Right lobe of liver (tissue), 6 donors: ENCODE measurements at regions not wholly inside any gene's neighbourhood (a gene's known extent, or its start where the extent isn't known, plus 50 kb on each side); places are given as distances from the start of the nearest gene placed in this dataset.
A peak's percentile ranks its signal among the peaks of the same experiment; 100 is the strongest.

Experiments used
- ATAC-seq, 4 donors: fragments of 200-7000 bp; cut with Tn5 transposase; one replicate each; pipeline ENCODE4 v1.9.1; 2020; ENCODE audit warnings: mild to moderate bottlenecking in 4 of 4, moderate library complexity in 4 of 4
- DNase-seq, 3 donors: peaks; one replicate each; pipeline ENCODE4 v3.0.0-alpha.2; 2020
- H3K27ac ChIP-seq, 3 donors: fragments of 200-600 bp; one replicate each; pipeline ENCODE4 v1.8.0; 2022
- H3K27me3 ChIP-seq, 2 donors: fragments of 200-600 bp; one replicate each; pipeline ENCODE4 v1.8.0; 2022
- H3K36me3 ChIP-seq, 4 donors: fragments of 200-600 bp; sonication (generic) in 1 of 4; one replicate each; pipeline versions ENCODE4 v1.5.1 to v1.8.0; 2017 to 2022; ENCODE audit warnings: control low read depth in 1 of 4
- H3K4me1 ChIP-seq, 4 donors: fragments of 200-600 bp; sonication (generic) in 1 of 4; one replicate each; pipeline versions ENCODE4 v1.5.1 to v1.8.0; 2017 to 2022; ENCODE audit warnings: control low read depth in 1 of 4
- H3K4me3 ChIP-seq, 3 donors: fragments of 200-600 bp; one replicate each; pipeline ENCODE4 v1.8.0; 2022
- H3K9me3 ChIP-seq, 4 donors: fragments of 200-600 bp; sonication (generic) in 1 of 4; one replicate each; pipeline versions ENCODE4 v1.5.1 to v1.8.0; 2017 to 2022; ENCODE audit warnings: control low read depth in 1 of 4
- POLR2A ChIP-seq: fragments of 450-650 bp; IDR thresholded peaks from one replicate; pipeline ENCODE4 v1.6.1; 2017; ENCODE audit warnings: antibody characterized with exemption, mild to moderate bottlenecking
- WGBS: methylation state at CpG from one replicate; pipeline ENCODE4 v1.1.6; 2018; ENCODE audit warnings: low coverage, low lambda C conversion rate; ENCODE audit not compliant: insufficient coverage; ENCODE audit errors: missing lambda C conversion rate; 5-methylcytosine and 5-hydroxymethylcytosine counted together
- intact Hi-C, 2 donors: fragments of 100-400 bp; cut with DNase I; formaldehyde crosslinking; loops; one replicate each; pipeline versions ENCODE4 v1.11.2 to v1.14.1; 2022
- TF ChIP-seq, protein P1 (sequence below), 4 donors: fragments of 200-600 bp in 3 of 4; fragments of 450-650 bp in 1 of 4; IDR thresholded peaks; one replicate each; pipeline versions ENCODE4 v1.5.1 to v1.8.0; 2016 to 2022; ENCODE audit warnings: antibody characterized with exemption in 4 of 4, mild to moderate bottlenecking in 2 of 4
- donor health status: DM: no; HTN: yes; CAD: no.
- donor health status: DM: no; HTN: no; CAD: no.
- donor health status: DM: no; HTN: no; CAD: no.
- donor health status: DM: no; HTN: yes; CAD: no.
- donor health status: DM: no; HTN: yes; CAD: no.

- peak; percentile 41 to 78 (median 62) for ATAC-seq
- peaks cover 0 to 4% (median 0%) of the 10 kb centered on the region in 4 donors for H3K4me1 ChIP-seq
- no peak overlapping the region for H3K27ac ChIP-seq
- WGBS: 22% methylated on average over 2 of the region's 2 CpGs
- H3K4me3 ChIP-seq: no peak overlapping the region
- H3K36me3 ChIP-seq: no peaks in the 10 kb centered on the region
- intact Hi-C loops: no loop called here
- DNase-seq: no peak
- TF ChIP-seq POLR2A: no peak
- TF ChIP-seq, protein P1, sequence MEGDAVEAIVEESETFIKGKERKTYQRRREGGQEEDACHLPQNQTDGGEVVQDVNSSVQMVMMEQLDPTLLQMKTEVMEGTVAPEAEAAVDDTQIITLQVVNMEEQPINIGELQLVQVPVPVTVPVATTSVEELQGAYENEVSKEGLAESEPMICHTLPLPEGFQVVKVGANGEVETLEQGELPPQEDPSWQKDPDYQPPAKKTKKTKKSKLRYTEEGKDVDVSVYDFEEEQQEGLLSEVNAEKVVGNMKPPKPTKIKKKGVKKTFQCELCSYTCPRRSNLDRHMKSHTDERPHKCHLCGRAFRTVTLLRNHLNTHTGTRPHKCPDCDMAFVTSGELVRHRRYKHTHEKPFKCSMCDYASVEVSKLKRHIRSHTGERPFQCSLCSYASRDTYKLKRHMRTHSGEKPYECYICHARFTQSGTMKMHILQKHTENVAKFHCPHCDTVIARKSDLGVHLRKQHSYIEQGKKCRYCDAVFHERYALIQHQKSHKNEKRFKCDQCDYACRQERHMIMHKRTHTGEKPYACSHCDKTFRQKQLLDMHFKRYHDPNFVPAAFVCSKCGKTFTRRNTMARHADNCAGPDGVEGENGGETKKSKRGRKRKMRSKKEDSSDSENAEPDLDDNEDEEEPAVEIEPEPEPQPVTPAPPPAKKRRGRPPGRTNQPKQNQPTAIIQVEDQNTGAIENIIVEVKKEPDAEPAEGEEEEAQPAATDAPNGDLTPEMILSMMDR (IDR thresholded peaks at IDR 0.05): no peak
- H3K27me3 ChIP-seq: no peaks in the 10 kb centered on the region
- H3K9me3 ChIP-seq: no peaks in the 10 kb centered on the region
Measured at GRCh38 chr2:189306525-189306924, 127.0 kb upstream of the COL5A2 start.

- no peaks in the 10 kb centered on the region for H3K9me3 ChIP-seq
- no peak for ATAC-seq
- no peak overlapping the region for H3K4me3 ChIP-seq
- no peaks in the 10 kb centered on the region for H3K27me3 ChIP-seq
- TF ChIP-seq, protein P1 (IDR thresholded peaks at IDR 0.05): no peak
- TF ChIP-seq POLR2A: no peak
- intact Hi-C loops: no loop called here
- H3K4me1 ChIP-seq: peaks cover 0 to 4% (median 0%) of the 10 kb centered on the region in 4 donors
- no peaks in the 10 kb centered on the region for H3K36me3 ChIP-seq
- 85% methylated on average over 3 of the region's 3 CpGs for WGBS
- no peak overlapping the region for H3K27ac ChIP-seq
- no peak for DNase-seq
Measured at GRCh38 chr2:189308056-189308790, 128.7 kb upstream of the COL5A2 start.

- TF ChIP-seq, protein P1 (IDR thresholded peaks at IDR 0.05): no peak
- no peak for TF ChIP-seq POLR2A
- DNase-seq (no peak), ATAC-seq (no peak)
- WGBS: 93% methylated on average over 3 of the region's 4 CpGs
- H3K27me3 ChIP-seq: no peaks in the 10 kb centered on the region
- H3K4me1 ChIP-seq: peaks cover 0 to 4% (median 0%) of the 10 kb centered on the region in 4 donors
- no peaks in the 10 kb centered on the region for H3K36me3 ChIP-seq
- H3K27ac ChIP-seq: no peak overlapping the region
- intact Hi-C loops: no loop called here
- no peak overlapping the region for H3K4me3 ChIP-seq
- H3K9me3 ChIP-seq: no peaks in the 10 kb centered on the region
Measured at GRCh38 chr2:189309331-189309730, 129.8 kb upstream of the COL5A2 start.

DNA sequence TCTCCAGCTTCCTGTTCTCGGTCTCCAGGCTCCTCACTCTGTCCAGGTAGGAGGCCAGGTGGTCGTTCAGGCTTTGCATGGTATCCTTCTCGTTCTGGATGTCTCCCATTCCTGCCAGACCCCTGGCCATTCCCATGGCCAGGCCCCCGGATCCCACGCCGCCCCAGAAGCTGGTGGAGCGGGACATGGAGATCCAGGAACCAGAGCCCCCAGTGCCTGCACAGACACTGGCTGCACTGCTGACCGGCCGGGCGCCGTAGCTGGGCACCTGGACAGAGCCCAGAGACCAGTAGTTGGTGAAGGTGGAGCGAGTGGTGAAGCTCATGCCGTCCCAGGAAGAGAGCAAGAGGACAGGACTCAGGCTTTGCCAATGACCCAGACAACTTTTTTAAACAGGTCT is 129.1 kb upstream of the WDR75 start:
- TF ChIP-seq, protein P1 (IDR thresholded peaks at IDR 0.05): no peak
- TF ChIP-seq POLR2A: no peak
- intact Hi-C loops: no loop called here
- H3K36me3 ChIP-seq: no peaks in the 10 kb centered on the region
- H3K27ac ChIP-seq: no peak overlapping the region
- H3K9me3 ChIP-seq: no peaks in the 10 kb centered on the region
- 91% methylated on average over 8 of the region's 13 CpGs for WGBS
- H3K4me3 ChIP-seq: no peak overlapping the region
- H3K27me3 ChIP-seq: no peaks in the 10 kb centered on the region
- no peak for ATAC-seq
- peak in 1 of 3 donors; percentile 46 for DNase-seq
- no peaks in the 10 kb centered on the region for H3K4me1 ChIP-seq
